ENCODE measurements at regions not wholly inside any gene's neighbourhood (a gene's known extent, or its start where the extent isn't known, plus 50 kb on each side); places are given as distances from the start of the nearest gene placed in this dataset.

DNA sequence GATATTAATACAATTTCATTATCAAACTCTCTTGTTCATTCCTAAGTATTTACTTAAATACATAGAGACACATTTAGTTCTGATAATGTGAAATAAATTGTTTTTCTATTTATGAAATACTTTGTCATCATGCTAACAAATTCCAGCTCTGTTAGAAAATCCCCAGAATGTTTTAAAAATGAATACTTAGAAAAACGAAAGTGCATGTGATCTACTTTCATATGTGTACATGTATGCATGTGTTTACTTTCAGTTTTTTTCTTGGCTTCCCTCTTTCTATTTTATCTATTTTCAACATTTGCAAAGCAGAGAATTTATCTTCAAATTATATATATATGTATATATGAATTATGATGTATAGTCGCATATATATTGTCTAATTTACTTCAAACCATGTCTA lies 1110.0 kb upstream of the PCDH20 start:
- no peak overlapping the region for H3K4me3 ChIP-seq
- H3K36me3 ChIP-seq = no peaks in the 10 kb centered on the region
- no peaks in the 10 kb centered on the region for H3K4me1 ChIP-seq
- no peaks in the 10 kb centered on the region for H3K27me3 ChIP-seq
- intact Hi-C loops (cut with DNase I) = no loop called here
- DNase-seq (ENCODE audit: extremely low spot score) = no peak
- TF ChIP-seq CTCF (IDR thresholded peaks at IDR 0.05) (no peak), POLR2AphosphoS5 (IDR thresholded peaks at IDR 0.05) (no peak), POLR2A (IDR thresholded peaks at IDR 0.05; ENCODE audit: low read depth) (no peak), EP300 (IDR thresholded peaks at IDR 0.05) (no peak)
- no peak overlapping the region for H3K27ac ChIP-seq (replicated peaks in 1 of 4)
- 73% methylated on average over 2 of the region's 2 CpGs for WGBS
- H3K9me3 ChIP-seq = no peaks in the 10 kb centered on the region

- intact Hi-C loops (cut with DNase I) = no loop called here
- H3K9me3 ChIP-seq = no peaks in the 10 kb centered on the region
- H3K27ac ChIP-seq (replicated peaks in 1 of 4) = no peak overlapping the region
- 83% methylated on average over 1 of the region's 1 CpG for WGBS
- no peaks in the 10 kb centered on the region for H3K4me1 ChIP-seq
- DNase-seq (ENCODE audit: extremely low spot score) = no peak
- TF ChIP-seq CTCF (IDR thresholded peaks at IDR 0.05) (no peak), POLR2A (IDR thresholded peaks at IDR 0.05; ENCODE audit: low read depth) (no peak), EP300 (IDR thresholded peaks at IDR 0.05) (no peak), POLR2AphosphoS5 (IDR thresholded peaks at IDR 0.05) (no peak)
- no peak overlapping the region for H3K4me3 ChIP-seq
- H3K27me3 ChIP-seq = no peaks in the 10 kb centered on the region
- H3K36me3 ChIP-seq = no peaks in the 10 kb centered on the region
These were observed 1108.8 kb upstream of the PCDH20 start for GRCh38 chr13:62524498-62524897.

DNA sequence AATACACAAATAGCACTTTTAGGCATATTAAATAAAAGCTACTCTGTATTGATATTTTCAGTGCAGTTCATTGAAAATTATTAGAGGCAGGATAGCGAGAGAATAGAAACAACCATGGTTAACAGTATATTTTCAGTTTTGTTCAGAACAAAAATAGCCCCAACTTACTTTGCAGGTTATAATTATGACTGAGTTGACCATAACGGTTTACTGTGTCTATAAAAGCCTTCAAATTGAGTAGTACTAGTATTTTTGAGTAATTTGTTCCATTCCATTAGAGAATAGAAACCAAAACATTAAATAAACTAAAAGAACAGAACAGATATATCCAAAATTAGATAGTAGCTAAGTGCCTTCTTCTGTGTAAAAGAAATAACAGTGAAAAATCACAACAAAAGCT lies 1108.4 kb upstream of the PCDH20 start:
- intact Hi-C loops (cut with DNase I) = no loop called here
- Histone ChIP-seq H3K9me3 (no peaks in the 10 kb centered on the region), H3K4me1 (no peaks in the 10 kb centered on the region), H3K4me3 (no peak overlapping the region), H3K27ac (replicated peaks in 1 of 4) (no peak overlapping the region), H3K27me3 (no peaks in the 10 kb centered on the region), H3K36me3 (no peaks in the 10 kb centered on the region)
- DNase-seq (ENCODE audit: extremely low spot score) = no peak
- TF ChIP-seq POLR2A (IDR thresholded peaks at IDR 0.05; ENCODE audit: low read depth) (no peak), EP300 (IDR thresholded peaks at IDR 0.05) (no peak), POLR2AphosphoS5 (IDR thresholded peaks at IDR 0.05) (no peak), CTCF (IDR thresholded peaks at IDR 0.05) (no peak)
- 79% methylated on average over 2 of the region's 2 CpGs for WGBS

DNA sequence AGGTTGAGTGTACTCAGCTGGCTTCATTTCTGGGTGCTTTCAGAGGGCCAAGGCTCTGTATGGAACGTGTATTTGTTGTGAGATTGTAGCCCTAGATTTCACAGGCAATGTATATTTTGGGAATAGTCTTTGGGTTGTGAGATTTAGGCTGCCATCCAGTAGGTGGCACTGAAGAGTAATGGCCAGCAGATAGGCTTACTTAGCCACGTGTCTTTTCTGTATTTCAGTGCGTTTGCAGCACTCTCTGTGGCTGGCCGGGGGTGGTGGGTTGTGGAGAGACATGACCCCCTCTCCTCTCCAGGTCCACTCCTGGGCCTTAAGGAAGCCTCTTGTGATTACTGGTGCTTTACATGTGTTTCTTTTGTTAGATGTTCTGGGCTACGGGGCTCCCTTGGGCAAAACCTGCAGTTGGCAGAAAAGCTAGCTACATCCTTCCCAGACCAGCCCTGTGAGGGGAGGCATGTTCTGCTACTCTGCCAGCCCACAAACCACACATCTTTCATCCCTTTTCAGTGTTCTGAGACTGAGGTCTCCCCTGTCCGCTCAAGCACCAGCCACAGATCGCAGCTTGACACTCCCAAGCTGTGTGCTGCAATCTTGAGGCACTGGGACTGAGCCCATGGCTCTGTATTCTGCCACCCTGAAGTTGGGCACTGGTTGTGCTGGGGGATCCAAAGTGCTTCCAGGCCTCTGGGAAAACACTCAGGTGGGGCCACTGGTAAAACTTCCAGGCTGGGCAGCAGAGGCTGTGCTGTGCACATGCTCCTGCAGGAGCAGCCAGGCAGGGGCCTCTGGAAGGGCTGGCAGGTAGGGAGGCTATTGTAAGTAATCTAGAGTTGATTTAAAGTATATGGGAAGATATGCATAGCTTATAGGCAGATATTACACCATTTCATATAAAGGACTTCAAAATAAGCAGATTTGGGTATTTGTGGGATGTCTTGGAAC lies 1096.8 kb upstream of the PCDH20 start:
- no peak for DNase-seq (ENCODE audit: extremely low spot score)
- TF ChIP-seq POLR2A (IDR thresholded peaks at IDR 0.05; ENCODE audit: low read depth) = no peak
- TF ChIP-seq POLR2AphosphoS5 (IDR thresholded peaks at IDR 0.05) = no peak
- TF ChIP-seq CTCF (IDR thresholded peaks at IDR 0.05) = peak in 2 of 3 experiments; percentile 32 to 47
- TF ChIP-seq EP300 (IDR thresholded peaks at IDR 0.05) = no peak
- 34% methylated on average over 5 of the region's 7 CpGs for WGBS
- H3K27ac ChIP-seq (replicated peaks in 1 of 4) = no peak overlapping the region
- no peaks in the 10 kb centered on the region for H3K36me3 ChIP-seq
- intact Hi-C loops (cut with DNase I) = no loop called here
- H3K27me3 ChIP-seq = no peaks in the 10 kb centered on the region
- no peaks in the 10 kb centered on the region for H3K9me3 ChIP-seq
- no peak overlapping the region for H3K4me3 ChIP-seq
- H3K4me1 ChIP-seq = no peaks in the 10 kb centered on the region

Measured in esophagus muscularis mucosa (tissue), 4 donors.